HUDEP-2 (cell line): ENCODE measurements at regions not wholly inside any gene's neighbourhood (a gene's known extent, or its start where the extent isn't known, plus 50 kb on each side); places are given as distances from the start of the nearest gene placed in this dataset.
"Not testable (repeated sequence)": the region's sequence is repeated elsewhere in the genome, so short reads cannot be mapped to it uniquely, and the experiment has no call there.

ENCODE experiments used
- DNase-seq, 76 experiments: peaks; one replicate each; lab custom pipeline; 2025; ENCODE audit not compliant: unreplicated experiment in 76 of 76; lab: John Stamatoyannopoulos, UW

DNA sequence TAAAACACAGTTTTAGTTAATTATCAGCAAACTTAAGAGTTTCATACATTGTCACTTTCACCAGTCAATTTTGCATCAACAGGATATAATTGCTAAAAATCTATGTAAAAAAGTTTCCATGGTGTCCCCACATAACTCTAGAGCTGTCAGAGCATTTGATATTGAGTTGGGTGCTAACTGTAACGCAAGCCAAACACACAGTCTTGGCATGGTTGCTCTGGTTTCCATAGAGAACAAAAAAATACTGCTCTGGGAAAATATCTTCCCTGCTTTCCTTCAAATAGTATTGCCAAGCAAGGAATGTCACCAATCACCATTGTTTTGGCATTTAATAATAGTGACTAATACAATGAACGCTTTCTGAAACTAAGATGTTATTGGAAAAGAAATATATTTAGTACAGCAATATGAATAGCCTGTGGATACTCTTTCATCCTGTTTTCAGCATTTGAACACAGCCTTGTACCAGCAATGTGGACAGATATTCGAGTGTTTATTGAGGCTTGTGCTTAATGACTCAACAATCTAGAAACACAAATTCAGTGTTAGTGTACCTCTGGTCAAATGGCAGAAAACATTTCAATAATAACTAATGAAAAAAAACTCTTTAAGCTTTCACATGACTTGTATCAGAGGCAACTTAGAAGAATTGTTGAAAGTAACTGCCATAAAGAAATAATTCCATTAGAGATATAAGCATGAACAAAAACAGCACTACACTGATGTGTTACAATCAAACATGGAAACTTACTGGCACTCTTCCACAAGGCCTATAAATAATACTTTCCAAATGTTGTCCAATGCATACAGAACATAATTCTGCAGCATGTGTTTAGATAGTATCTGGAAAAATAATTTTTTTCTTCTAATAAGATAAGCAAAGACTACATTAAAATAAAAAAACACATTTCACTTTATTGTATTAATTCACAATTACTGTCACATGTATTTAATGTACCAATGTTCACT is 1469.5 kb upstream of the CELF2 start:
- DNase-seq = no peak

- DNase-seq = no peak
These were observed 1466.9 kb upstream of the CELF2 start for GRCh38 chr10:9550810-9551209.

- DNase-seq = no peak
These were observed 1463.4 kb upstream of the CELF2 start for GRCh38 chr10:9554321-9554720.

GRCh38 chr10:9560976-9561375 is 1456.7 kb upstream of the CELF2 start:
- DNase-seq = no peak

- DNase-seq = no peak
These were observed 1455.7 kb upstream of the CELF2 start for GRCh38 chr10:9561821-9562505.

DNA sequence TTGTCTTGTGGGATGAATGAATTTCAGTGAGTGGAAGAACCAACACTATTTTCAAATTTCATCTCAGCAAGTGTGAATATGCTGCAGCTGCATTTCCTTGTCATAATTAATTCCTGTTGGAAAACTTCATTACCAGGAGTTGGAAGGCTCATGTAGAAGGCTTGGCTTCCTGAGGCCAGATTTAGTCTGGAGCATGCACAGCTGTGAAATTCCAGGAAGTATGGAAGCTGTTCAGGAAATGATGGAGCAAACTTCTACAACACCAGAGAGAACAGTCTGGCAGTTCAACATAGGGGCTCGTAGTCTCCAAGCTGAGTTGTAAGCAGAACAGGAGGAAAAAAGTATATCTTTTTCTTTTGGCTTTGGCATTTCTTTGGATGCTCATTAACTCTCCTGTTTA is 1439.9 kb upstream of the CELF2 start:
- no peak for DNase-seq

DNA sequence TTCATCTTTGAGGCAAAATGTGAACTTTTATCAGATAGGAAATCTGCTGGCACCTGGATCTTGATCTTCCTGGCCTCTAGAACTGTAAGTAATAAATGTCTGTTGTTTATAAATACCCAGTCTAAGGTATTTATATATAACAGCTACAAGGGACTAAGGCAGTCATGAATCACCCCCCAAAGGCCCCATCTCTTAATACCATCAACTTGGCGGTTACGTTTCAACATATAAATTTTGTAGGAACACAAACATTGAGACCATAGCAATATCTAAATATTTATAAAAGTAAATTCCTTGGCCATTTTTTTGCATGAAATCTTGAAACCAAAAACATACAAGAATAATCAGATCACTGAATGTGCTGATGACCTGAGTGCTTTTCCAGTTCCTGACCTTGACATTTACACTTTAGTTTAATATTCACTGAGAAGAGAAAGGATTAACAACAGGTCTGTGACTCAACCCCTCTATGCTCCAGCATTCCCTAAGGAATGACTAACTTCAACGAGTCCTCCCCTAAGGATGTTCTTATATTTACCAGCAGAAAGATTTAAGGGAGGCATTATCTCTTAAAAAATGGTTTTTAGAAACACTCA is 1438.5 kb upstream of the CELF2 start:
- DNase-seq = no peak

DNA sequence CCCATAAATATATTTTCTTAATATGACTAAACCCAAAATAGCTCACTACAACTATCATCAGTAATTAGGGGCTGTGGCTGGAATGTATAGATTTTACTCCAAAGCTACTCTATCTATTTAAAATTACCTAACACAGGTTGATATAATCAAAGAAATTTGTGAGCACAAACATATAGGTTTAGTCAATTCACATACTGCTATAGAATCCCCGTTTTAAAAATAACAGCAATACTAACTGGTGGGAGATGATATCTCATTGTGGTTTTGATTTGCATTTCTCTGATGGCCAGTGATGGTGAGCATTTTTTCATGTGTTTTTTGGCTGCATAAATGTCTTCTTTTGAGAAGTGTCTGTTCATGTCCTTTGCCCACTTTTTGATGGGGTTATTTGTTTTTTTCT is 1434.9 kb upstream of the CELF2 start:
- not testable (repeated sequence) for DNase-seq

DNA sequence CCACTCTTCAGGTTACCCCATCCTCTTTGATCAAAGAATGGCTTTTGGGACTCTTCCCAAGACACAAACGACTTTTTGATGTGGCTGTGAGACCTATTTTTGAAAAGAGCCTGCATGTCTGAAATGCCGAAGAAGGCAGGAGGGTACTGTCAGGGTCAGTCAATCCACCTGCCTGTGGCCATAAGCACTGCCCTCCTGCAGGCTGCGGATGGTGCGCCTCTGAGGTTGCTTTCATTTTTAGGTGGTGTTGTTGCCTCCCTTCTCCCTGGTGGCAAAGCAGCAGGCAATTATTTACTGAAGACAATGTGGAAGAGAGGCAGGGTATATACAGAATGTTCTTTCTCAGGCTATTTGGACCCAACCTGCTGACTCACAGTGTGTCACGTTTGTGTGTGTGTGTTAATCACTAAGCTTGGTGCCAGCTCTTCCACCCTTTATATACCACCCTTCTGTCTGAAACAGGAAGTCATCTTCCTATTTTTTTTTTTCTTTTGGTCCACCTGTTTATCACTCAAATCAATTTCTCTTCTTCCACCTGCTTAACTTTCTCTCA is 1421.2 kb upstream of the CELF2 start:
- DNase-seq = no peak

DNA sequence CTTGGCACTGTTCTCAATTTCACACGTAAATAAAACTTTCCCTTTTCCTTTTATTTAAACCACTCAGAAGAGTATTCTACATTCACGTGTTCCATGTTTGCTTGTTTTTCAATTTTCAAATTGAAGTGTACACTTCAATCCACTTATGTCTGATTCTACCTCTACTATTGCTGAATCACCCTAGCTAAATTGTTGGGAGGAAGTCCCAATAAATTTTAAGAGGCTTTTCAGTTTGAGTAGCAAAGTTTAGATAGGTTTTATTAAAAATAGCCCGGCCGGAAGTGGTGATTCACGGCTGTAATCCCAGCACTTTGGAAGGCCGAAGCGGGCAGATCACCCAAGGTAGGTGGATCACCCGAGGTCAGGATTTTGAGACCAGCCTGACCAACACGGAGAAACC is 1414.7 kb upstream of the CELF2 start:
- no peak for DNase-seq

GRCh38 chr10:9603972-9604371 is 1413.7 kb upstream of the CELF2 start:
- no peak for DNase-seq

DNA sequence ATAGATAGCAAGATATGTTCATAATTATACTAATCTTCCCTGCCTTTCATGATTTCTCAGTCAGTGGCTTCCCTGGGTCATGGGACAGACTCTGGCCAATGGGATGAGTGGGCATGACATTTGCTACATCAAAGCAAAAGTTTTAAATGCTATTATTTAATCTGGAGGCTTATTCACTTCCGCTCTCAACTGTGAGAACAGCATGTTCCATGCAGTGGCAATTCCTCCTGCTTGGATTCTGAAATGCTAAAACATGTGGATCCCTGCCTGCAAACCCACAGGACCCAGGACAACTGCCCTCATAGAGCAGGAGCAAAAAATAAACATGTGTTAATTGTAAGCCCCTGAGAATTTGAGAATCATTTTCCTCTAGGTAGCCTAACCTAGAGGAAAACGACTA is 1412.4 kb upstream of the CELF2 start:
- DNase-seq = no peak

DNA sequence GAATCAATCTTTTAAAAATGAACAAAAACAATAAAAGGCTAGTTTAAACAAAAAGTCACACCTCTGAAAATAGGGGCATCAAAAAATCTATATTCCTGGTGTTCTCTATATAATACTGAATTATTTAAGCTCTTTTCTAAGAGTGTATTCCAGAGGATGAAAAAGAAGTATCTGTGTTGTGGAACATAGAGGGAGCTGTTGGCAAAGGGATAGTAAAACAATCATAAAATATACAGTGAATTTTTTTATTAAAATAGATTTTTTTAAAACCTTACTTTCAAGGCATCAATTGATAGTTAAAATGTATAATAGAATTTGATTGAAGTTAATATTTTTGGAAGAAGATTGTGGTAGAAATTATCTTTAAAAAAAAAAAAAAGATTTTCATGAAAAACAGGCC is 1409.1 kb upstream of the CELF2 start:
- peak in 1 of 76 experiments; percentile 2 for DNase-seq

DNA sequence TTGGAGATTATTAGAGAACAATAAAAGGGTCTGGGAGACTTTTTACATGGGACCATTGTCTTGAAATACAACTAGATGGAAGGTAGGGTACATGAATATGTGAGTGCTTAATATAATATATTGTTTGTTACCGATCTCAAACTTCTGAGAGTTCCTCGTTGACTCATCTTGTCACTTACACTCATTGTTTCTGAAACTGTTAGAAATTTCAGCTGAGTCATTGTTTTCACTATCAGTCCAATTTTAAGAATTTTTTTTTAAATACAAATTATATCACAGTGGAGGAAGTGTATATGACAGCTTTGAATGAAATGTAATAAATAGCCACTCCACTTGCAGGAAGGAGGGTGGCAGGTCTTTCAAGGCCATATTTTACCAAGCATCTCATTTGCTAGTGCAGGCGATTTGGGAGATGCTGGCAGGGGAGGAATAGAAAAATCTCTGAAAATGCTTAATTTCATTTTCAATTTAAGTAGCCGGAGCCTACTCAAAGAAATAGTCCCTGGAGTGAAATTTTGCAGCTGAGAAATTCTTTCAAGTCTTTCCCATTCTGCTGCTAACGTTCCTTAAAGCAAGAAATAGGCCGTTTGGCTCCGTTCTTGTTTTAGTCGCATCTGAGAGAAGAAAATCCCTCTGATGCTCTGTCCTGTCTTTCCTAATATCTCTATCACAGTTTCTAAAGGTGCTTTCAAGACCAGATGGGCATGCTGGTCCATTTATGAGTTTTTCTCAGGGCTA is 1404.2 kb upstream of the CELF2 start:
- DNase-seq = peak in 1 of 76 experiments; percentile 17

GRCh38 chr10:9615189-9615588 is 1402.5 kb upstream of the CELF2 start:
- DNase-seq = no peak

DNA sequence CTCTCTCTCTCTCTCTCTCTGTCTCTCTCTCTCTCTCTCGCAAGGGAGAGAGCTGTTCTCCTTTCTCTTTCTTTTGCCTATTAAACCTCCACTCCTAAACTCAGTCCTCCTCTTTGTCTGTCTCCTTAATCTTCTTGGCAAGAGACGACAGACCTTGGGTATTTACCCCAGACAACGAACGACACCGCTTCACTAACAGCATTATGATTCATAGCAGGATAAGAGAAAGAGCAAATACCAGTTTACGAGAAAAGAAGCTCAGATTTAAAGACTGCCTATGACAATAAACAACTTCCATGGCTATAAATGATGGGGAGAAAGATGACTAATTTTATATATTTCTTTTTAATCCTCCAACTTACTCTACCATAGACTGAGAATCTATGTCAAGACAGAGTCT is 1396.5 kb upstream of the CELF2 start:
- no peak for DNase-seq

DNA sequence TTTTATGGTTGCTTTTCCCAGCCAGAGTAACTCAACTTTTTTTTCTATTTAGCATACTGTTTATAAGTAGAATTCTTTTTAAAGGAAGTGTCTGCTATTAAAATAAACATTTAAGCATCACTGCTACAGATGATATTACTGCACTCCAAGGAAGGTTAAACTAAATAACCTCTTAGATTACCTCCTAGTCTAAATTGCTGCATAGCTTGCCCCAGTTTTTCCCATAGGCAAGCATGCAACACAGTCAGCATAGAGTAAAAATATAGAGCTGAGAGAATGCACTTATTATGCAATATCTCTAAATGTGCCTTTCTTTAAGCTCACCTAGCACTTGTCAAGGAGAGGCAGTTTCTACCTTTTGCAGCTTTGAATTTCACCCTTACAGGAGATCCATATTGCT is 1392.4 kb upstream of the CELF2 start:
- no peak for DNase-seq

- DNase-seq = no peak
These were observed 1383.2 kb upstream of the CELF2 start for GRCh38 chr10:9634466-9634865.

- DNase-seq = no peak
These were observed 1382.0 kb upstream of the CELF2 start for GRCh38 chr10:9635691-9636090.

- no peak for DNase-seq
These were observed 1381.5 kb upstream of the CELF2 start for GRCh38 chr10:9636216-9636615.

DNA sequence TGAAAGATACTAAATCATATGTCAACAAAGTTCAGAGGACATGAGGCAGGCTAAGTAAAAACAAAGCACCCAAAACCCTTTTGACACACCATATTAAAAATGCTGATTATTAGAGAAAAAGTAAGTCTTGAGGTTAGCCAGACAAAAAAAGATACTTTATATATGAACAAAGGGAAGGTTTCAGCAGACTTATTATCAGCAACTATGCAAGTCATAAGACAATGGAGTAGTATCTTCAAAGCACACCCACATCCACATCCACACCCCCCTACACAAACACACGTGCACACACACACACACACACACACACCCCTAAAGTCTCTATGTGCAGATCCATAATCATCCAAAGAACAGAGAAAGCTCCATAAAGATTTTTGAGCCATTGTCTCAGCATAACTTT is 1373.9 kb upstream of the CELF2 start:
- no peak for DNase-seq
